ENCODE measurements at regions not wholly inside any gene's neighbourhood (a gene's known extent, or its start where the extent isn't known, plus 50 kb on each side); places are given as distances from the start of the nearest gene placed in this dataset.

DNA sequence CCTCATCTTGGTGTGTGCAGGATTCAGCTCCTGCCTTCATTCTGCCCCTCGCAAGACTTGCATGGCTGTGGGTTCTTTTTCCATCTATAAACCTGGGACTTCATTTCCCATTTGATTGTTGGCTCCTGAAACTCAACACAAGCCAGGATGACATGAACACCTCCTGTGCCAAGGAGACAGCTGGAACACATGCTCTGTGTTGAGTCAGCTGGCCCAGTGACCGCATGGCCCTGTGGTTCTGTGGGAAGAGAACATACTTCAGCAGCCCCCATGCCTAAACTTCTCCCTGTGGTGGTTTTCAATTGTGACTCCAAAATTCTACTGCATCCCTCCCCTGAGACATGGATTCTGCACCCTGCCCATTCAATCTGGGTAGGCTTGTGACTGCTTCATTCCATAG lies 57.9 kb upstream of the FOXF1 start:
- TF ChIP-seq, protein P1, sequence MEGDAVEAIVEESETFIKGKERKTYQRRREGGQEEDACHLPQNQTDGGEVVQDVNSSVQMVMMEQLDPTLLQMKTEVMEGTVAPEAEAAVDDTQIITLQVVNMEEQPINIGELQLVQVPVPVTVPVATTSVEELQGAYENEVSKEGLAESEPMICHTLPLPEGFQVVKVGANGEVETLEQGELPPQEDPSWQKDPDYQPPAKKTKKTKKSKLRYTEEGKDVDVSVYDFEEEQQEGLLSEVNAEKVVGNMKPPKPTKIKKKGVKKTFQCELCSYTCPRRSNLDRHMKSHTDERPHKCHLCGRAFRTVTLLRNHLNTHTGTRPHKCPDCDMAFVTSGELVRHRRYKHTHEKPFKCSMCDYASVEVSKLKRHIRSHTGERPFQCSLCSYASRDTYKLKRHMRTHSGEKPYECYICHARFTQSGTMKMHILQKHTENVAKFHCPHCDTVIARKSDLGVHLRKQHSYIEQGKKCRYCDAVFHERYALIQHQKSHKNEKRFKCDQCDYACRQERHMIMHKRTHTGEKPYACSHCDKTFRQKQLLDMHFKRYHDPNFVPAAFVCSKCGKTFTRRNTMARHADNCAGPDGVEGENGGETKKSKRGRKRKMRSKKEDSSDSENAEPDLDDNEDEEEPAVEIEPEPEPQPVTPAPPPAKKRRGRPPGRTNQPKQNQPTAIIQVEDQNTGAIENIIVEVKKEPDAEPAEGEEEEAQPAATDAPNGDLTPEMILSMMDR (IDR thresholded peaks at IDR 0.05) = no peak
- no peak for TF ChIP-seq POLR2A (IDR thresholded peaks at IDR 0.05)

Data from lower leg skin (tissue), 3 donors.